IPS-18a (cell line): ENCODE measurements at regions not wholly inside any gene's neighbourhood (a gene's known extent, or its start where the extent isn't known, plus 50 kb on each side); places are given as distances from the start of the nearest gene placed in this dataset.
"Not testable (repeated sequence)": the region's sequence is repeated elsewhere in the genome, so short reads cannot be mapped to it uniquely, and the experiment has no call there.

Experiments
- H3K27ac ChIP-seq: one replicate; pipeline ENCODE4 v1.5.1; 2013; ENCODE audit warnings: low read length
- H3K27me3 ChIP-seq: one replicate; pipeline ENCODE4 v1.6.1; 2013; ENCODE audit warnings: mild to moderate bottlenecking, low read length; ENCODE audit not compliant: control insufficient read depth, insufficient read depth
- H3K36me3 ChIP-seq: one replicate; pipeline ENCODE4 v1.6.1; 2013; ENCODE audit warnings: low read depth, low read length; ENCODE audit not compliant: control insufficient read depth
- H3K4me1 ChIP-seq: one replicate; pipeline ENCODE4 v1.6.1; 2013; ENCODE audit warnings: low read depth, low read length; ENCODE audit not compliant: control insufficient read depth
- H3K4me3 ChIP-seq: one replicate; pipeline ENCODE4 v1.5.1; 2013; ENCODE audit warnings: low read length
- H3K9ac ChIP-seq: one replicate; pipeline ENCODE4 v1.6.1; 2013; ENCODE audit warnings: mild to moderate bottlenecking, low read length, moderate library complexity
- H3K9me3 ChIP-seq: one replicate; pipeline ENCODE4 v1.6.1; 2013; ENCODE audit warnings: low read depth, low read length; ENCODE audit not compliant: control insufficient read depth

DNA sequence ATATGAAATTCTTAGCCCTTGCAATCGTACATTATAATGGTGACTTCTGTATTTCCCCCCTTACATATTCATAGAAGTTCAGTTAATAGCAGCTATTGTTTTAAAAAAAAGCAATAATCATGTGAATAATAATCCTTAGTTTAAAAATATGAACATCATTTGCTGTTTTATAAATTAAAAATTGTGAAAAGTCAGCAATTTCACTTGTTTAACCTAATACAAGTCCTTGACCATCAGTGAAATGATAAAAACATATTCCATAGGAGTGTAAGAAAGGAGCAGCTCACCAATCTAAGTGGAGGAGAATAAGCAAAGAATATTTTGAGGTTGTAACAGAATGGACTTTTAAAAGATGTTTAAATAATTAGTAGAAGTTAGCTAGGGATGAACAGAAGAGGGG is 650.2 kb downstream of the SUCLG1 start:
- Histone ChIP-seq H3K27me3 (no peaks in the 10 kb centered on the region), H3K36me3 (no peaks in the 10 kb centered on the region), H3K9ac (no peak overlapping the region)

DNA sequence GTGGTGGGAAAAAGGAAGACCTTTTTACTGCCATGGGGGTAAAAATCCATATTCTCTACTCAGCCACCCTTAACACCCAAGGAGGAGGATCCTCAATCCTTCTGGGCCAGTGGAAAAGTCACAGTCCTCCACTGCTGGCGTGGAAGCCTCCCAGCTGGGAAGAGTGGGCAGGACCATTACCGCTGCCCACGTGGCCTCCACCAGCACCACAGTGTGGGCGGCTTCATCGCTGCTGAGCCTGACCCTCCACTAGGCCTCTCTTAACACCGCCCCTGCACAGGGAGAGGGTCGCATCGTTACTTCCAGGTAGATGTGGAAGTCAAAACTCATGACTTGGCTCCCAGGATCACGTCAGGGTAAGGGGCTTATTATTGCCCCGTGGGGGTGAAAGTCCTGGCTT is 656.5 kb downstream of the SUCLG1 start:
- Histone ChIP-seq H3K4me3 (no peak overlapping the region), H3K9me3 (no peaks in the 10 kb centered on the region), H3K4me1 (no peaks in the 10 kb centered on the region), H3K27ac (no peak overlapping the region), H3K27me3 (no peaks in the 10 kb centered on the region), H3K36me3 (no peaks in the 10 kb centered on the region), H3K9ac (no peak overlapping the region)

More for the DNA sequence above, 650.2 kb downstream of the SUCLG1 start:
- no peaks in the 10 kb centered on the region for H3K4me1 ChIP-seq
- no peak overlapping the region for H3K4me3 ChIP-seq
- H3K9me3 ChIP-seq = no peaks in the 10 kb centered on the region
- H3K27ac ChIP-seq = no peak overlapping the region

DNA sequence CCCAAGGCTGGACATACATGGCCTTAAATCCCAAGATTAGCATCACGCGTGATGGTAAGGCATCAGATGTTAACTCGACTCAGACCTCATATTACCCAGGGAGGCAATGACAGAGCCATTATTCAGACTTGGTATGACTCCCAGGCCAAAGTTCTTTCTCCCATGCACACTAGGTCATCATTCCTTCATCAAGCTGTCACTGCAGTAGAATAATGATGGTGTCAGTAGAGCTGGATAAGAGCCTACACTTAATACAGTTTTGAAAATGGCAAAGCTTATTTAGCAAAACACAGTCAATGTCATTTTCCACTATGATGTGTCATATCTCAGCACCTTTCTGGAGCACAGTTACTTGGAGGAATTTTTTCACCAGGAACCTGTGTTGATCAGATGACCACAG is 663.3 kb downstream of the SUCLG1 start:
- Histone ChIP-seq H3K4me3 (no peak overlapping the region), H3K9me3 (no peaks in the 10 kb centered on the region), H3K4me1 (no peaks in the 10 kb centered on the region), H3K27me3 (no peaks in the 10 kb centered on the region), H3K36me3 (no peaks in the 10 kb centered on the region), H3K9ac (no peak overlapping the region), H3K27ac (no peak overlapping the region)

DNA sequence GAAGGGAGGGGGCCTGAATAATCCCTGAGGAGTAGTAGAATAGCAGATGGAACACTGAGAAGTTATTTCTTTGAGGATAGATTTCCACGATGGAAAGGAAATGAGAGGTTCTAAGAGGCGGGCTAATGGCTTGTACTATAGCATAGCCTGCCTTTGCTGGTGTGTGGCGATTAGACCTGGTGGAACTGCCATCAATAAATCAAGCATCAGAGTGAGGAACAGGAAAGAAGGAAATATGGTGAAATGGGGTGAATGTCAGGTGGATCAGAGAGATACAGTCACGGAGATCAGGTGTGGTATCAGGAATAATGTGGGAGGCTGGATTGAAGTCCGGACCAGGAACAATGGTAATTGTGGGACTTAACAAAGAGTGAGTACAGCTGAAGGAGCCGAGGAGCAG is 668.6 kb downstream of the SUCLG1 start:
- H3K27ac ChIP-seq, H3K27me3 ChIP-seq, H3K4me1 ChIP-seq, H3K9me3 ChIP-seq, H3K36me3 ChIP-seq, H3K4me3 ChIP-seq, H3K9ac ChIP-seq: not testable (repeated sequence)

DNA sequence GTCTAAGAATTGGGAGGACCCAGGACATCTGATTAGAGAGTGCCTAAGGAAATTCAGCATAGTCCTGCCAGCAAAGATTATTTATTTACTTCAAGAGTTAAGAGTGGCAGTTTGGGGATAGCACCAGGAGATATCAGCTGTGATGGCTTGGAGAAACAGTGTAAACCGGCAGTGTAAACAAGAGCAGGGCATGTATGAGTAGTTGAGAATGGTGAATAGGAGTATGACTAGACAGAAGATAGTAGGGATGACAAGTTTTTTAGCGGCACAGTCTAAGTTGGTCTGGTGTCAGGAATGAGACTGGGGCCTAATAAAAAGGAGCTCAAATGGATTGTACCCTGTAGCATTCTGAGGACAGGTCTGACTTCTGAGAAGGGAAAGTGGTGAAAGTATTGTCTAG is 669.4 kb downstream of the SUCLG1 start:
- not testable (repeated sequence) for H3K4me1 ChIP-seq, H3K9ac ChIP-seq, H3K4me3 ChIP-seq, H3K36me3 ChIP-seq, H3K27ac ChIP-seq, H3K9me3 ChIP-seq, H3K27me3 ChIP-seq

DNA sequence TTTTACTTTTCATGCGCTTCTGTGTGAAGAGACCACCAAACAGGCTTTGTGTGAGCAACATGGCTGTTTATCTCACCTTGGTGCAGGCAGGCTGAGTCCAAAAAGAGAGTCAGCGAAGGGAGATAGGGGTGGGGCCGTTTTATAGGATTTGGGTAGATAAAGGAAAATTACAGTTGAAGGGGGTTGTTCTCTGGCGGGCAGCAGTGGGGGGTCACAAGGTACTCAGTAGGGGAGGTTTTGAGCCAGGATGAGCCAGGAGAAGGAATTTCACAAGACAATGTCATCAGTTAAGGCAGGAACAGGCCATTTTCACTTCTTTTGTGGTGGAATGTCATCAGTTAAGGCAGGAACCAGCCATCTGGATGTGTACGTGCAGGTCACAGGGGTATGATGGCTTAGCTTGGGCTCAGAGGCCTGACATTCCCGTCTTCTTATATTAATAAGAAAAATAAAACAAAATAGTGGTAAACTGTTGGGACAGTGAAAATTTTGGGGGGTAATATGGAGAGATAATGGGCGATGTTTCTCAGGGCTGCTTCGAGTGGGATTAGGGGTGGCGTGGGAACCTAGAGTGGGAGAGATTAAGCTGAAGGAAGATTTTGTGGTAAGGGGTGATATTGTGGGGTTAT is 670.0 kb downstream of the SUCLG1 start:
- not testable (repeated sequence) for H3K4me3 ChIP-seq, H3K9me3 ChIP-seq, H3K27ac ChIP-seq, H3K9ac ChIP-seq, H3K27me3 ChIP-seq, H3K36me3 ChIP-seq, H3K4me1 ChIP-seq

DNA sequence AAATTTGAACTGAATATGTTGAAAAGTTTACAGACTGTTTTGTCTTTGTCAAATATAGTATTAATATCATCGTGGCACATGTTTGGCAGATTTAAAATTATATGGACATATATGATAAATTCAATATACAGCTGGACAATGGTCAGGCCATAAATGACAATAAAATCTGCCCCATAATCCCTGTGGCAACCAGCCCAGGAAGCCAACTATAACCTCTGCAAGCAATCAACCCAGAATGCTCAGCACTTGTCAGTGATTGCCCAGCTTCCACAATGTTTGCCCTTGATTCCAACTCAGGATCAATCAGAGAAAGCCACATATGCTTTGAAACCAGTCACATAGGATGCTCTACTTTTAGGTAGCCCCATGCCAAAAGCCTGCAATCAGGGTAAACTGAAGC is 671.9 kb downstream of the SUCLG1 start:
- H3K27ac ChIP-seq = no peak overlapping the region
- no peaks in the 10 kb centered on the region for H3K9me3 ChIP-seq
- no peak overlapping the region for H3K9ac ChIP-seq
- H3K4me1 ChIP-seq = peaks cover 8% of the 10 kb centered on the region
- H3K36me3 ChIP-seq = no peaks in the 10 kb centered on the region
- no peak overlapping the region for H3K4me3 ChIP-seq
- no peaks in the 10 kb centered on the region for H3K27me3 ChIP-seq

DNA sequence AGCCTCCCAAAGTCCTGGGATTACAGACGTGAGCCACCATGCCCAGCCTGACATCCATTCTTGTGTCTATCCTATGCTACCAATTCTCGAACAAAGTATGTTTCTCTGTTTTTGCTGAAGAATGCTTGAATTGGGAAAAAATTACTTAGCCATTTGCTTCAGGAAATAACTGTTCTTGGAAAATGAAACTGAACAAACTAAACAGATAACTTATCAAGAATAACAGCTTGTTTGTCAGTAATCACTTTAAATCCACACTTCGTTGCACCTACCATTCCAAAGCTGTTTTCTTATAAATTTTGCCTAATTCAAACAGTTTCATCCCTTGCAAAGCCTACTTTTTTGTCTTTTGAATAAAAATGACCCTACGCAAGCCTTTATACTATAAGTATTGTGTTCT is 672.9 kb downstream of the SUCLG1 start:
- H3K27ac ChIP-seq = no peak overlapping the region

DNA sequence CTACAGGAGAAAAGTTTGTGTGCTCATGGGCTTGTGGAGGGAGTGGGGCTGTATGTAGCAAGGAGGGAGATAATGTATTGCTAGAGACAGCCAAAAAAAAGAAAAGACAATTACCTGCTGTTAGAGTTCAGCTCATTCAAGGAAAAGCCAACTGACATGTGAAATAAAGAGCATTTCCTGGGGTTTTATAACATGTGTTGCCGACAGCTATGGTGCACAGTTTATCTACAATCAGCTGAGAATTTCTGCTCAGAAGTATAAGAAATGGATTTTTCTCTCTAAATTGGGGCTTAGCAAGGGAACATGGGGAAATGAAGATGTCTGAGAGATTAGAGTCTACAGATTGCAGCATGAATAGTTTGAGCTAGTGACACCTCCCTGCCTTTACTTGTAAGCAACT is 674.1 kb downstream of the SUCLG1 start:
- H3K4me1 ChIP-seq = peaks cover 11% of the 10 kb centered on the region
- H3K27me3 ChIP-seq = no peaks in the 10 kb centered on the region
- H3K27ac ChIP-seq = no peak overlapping the region
- no peak overlapping the region for H3K9ac ChIP-seq
- no peaks in the 10 kb centered on the region for H3K9me3 ChIP-seq
- H3K4me3 ChIP-seq = no peak overlapping the region
- H3K36me3 ChIP-seq = no peaks in the 10 kb centered on the region

More for the DNA sequence above, 672.9 kb downstream of the SUCLG1 start:
- H3K9ac ChIP-seq = no peak overlapping the region
- no peak overlapping the region for H3K4me3 ChIP-seq
- peaks cover 11% of the 10 kb centered on the region for H3K4me1 ChIP-seq
- H3K9me3 ChIP-seq = no peaks in the 10 kb centered on the region
- H3K27me3 ChIP-seq = no peaks in the 10 kb centered on the region
- no peaks in the 10 kb centered on the region for H3K36me3 ChIP-seq

DNA sequence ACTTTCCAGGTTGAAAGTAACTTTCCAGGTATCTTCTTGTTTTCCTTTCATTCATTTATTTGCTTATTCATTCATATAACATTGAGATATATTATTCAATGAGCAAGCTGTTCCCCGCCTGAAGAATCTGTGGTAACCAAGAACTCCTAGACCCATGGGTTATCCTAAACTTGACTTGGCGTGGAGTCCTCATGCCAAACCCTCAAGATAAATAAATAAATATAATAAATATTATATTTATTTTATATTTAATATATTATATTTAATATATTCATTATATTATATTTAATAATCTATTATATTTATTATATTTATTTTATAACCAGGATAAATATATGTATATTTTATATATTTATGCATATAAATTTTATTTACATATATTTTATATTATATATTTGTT is 674.8 kb downstream of the SUCLG1 start:
- no peak overlapping the region for H3K27ac ChIP-seq
- H3K4me3 ChIP-seq = no peak overlapping the region
- no peaks in the 10 kb centered on the region for H3K9me3 ChIP-seq
- peaks cover 11% of the 10 kb centered on the region for H3K4me1 ChIP-seq
- H3K9ac ChIP-seq = no peak overlapping the region
- no peaks in the 10 kb centered on the region for H3K27me3 ChIP-seq
- no peaks in the 10 kb centered on the region for H3K36me3 ChIP-seq

DNA sequence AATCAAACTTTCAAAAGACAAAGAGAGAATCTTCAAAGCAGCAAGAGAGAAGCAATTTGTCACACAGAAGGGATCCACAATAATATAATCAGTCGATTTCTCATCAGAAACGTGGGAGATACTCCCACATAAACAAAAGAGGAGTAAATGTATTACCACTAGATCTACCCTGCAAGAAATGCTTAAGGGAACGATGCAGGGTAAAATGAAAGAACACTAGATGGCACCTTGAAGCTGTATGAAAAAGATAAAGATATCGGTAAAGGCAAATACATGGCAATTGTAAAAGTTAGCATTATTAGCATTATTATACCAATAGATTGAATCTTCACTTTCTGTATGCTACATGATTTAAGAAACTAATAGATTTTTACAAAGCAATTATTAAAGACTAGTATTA is 677.0 kb downstream of the SUCLG1 start:
- H3K9me3 ChIP-seq = no peaks in the 10 kb centered on the region
- no peak overlapping the region for H3K27ac ChIP-seq
- no peaks in the 10 kb centered on the region for H3K27me3 ChIP-seq
- no peak overlapping the region for H3K4me3 ChIP-seq
- H3K4me1 ChIP-seq = peaks cover 4% of the 10 kb centered on the region
- no peak overlapping the region for H3K9ac ChIP-seq
- H3K36me3 ChIP-seq = no peaks in the 10 kb centered on the region

DNA sequence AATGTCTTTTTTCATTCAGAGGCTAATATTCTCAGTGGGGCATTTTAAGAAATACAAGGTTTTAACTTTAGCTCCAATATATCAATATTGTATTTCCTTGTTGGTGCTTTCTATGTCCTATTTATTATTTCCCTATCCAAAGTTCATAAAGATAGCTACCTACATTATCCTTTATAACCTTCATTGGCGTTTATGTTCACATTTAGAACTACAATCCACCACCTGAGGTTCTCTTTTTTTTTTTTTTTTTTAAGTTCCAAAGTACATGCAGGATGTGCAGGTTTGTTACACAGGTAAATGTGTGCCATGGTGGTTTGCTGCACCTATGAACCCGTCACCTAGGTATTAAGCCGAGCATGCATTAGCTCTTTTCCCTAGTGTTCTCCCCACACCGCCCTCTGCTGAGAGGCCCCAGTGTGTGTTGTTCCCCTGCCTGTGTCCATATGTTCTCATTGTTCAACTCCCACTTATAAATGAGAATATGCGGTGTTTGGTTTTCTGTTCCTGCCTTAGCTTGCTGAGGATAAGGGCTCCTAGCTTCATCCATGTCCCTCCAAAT is 694.6 kb downstream of the SUCLG1 start:
- no peaks in the 10 kb centered on the region for H3K36me3 ChIP-seq

More for the DNA sequence above, 694.6 kb downstream of the SUCLG1 start:
- Histone ChIP-seq H3K9me3 (peaks cover 10% of the 10 kb centered on the region), H3K4me1 (no peaks in the 10 kb centered on the region), H3K27me3 (no peaks in the 10 kb centered on the region), H3K4me3 (no peak overlapping the region), H3K27ac (no peak overlapping the region), H3K9ac (no peak overlapping the region)
